ENCODE measurements at regions not wholly inside any gene's neighbourhood (a gene's known extent, or its start where the extent isn't known, plus 50 kb on each side); places are given as distances from the start of the nearest gene placed in this dataset.
A peak's percentile ranks its signal among the peaks of the same experiment; 100 is the strongest.

GRCh38 chr12:87828382-87828973, 200.7 kb downstream of the C12orf50 start:
- peak; percentile 74 for DNase-seq

- DNase-seq, result no peak
Measured at GRCh38 chr12:87827638-87828264, 201.4 kb downstream of the C12orf50 start.

- no peak for DNase-seq
Measured at GRCh38 chr12:87822923-87823322, 206.3 kb downstream of the C12orf50 start.

- DNase-seq, result no peak
Measured at GRCh38 chr12:87820524-87821202, 208.5 kb downstream of the C12orf50 start.

- no peak for DNase-seq
Measured at GRCh38 chr12:87818441-87818840, 210.8 kb downstream of the C12orf50 start.

- no peak for DNase-seq
Measured at GRCh38 chr12:87815771-87816585, 213.2 kb downstream of the C12orf50 start.

- DNase-seq, result no peak
Measured at GRCh38 chr12:87814625-87815024, 214.6 kb downstream of the C12orf50 start.

- no peak for DNase-seq
Measured at GRCh38 chr12:87813476-87814234, 215.5 kb downstream of the C12orf50 start.

- peak; percentile 40 for DNase-seq
Measured at GRCh38 chr12:87812681-87813080, 216.5 kb downstream of the C12orf50 start.

GRCh38 chr12:87812030-87812429, 217.2 kb downstream of the C12orf50 start:
- DNase-seq, result no peak

- no peak for DNase-seq
Measured at GRCh38 chr12:87809916-87810315, 219.3 kb downstream of the C12orf50 start.

- no peak for DNase-seq
Measured at GRCh38 chr12:87807086-87807485, 222.1 kb downstream of the C12orf50 start.

GRCh38 chr12:87806310-87806709, 222.9 kb downstream of the C12orf50 start:
- no peak for DNase-seq

- no peak for DNase-seq
Measured at GRCh38 chr12:87804386-87804785, 224.8 kb downstream of the C12orf50 start.

GRCh38 chr12:87802721-87803011, 226.5 kb downstream of the C12orf50 start:
- DNase-seq, result no peak

- no peak for DNase-seq
Measured at GRCh38 chr12:87801860-87802720, 227.1 kb downstream of the C12orf50 start.

- DNase-seq, result no peak
Measured at GRCh38 chr12:87796961-87797516, 232.2 kb downstream of the C12orf50 start.

- DNase-seq, result no peak
Measured at GRCh38 chr12:87795555-87795954, 233.6 kb downstream of the C12orf50 start.

- no peak for DNase-seq
Measured at GRCh38 chr12:87794854-87795253, 234.3 kb downstream of the C12orf50 start.

- DNase-seq, result no peak
Measured at GRCh38 chr12:87793131-87793530, 236.1 kb downstream of the C12orf50 start.

GRCh38 chr12:87784350-87784749, 244.9 kb downstream of the C12orf50 start:
- peak; percentile 83 for DNase-seq

GRCh38 chr12:87783467-87783866, 245.7 kb downstream of the C12orf50 start:
- DNase-seq, result peak; percentile 47

Data from NCI-H146 (cell line).